K562 (cell line): ENCODE measurements at regions not wholly inside any gene's neighbourhood (a gene's known extent, or its start where the extent isn't known, plus 50 kb on each side); places are given as distances from the start of the nearest gene placed in this dataset.

ENCODE experiments used
- ATAC-seq: fragments of 200-7000 bp; cut with Tn5 transposase; 3 replicates; pipeline ENCODE4 v1.9.1; 2020; ENCODE audit warnings: moderate library complexity
- BruUV-seq: library from RNA; stranded (reverse); fragments of 400-500 nt; replicated peaks from 2 replicates; lab custom pipeline; 2021; lab: Mats Ljungman, UMichigan
- CTCF ChIA-PET: fragments of 300-600 bp; formaldehyde crosslinking; extraction: SDS; loops from one replicate; lab custom pipeline; 2021; ENCODE audit warnings: low intra/inter-chr PET ratio; lab: Yijun Ruan, JAX
- POLR2A ChIA-PET: fragments of 300-600, 350-650 bp; sonication (Branson Sonifier 250); formaldehyde crosslinking; extraction: SDS; loops from one replicate; lab custom pipeline; 2021; ENCODE audit warnings: antibody characterized with exemption, inconsistent platforms; lab: Yijun Ruan, JAX
- DNase-seq, 4 experiments: peaks; one replicate each; pipeline versions ENCODE4 v3.0.0 to v3.0.0-alpha.2; 2011 to 2018; ENCODE audit warnings: low spot score in 3 of 4, mixed read lengths in 3 of 4; ENCODE audit errors: extremely low read depth in 1 of 4
- FAIRE-seq: peaks from 2 replicates; lab custom pipeline; 2011; peaks lifted over from hg19 to GRCh38; lab: Jason Lieb, UNC
- H2AFZ ChIP-seq: 2 replicates; pipeline ENCODE4 v1.6.0; 2011; ENCODE audit warnings: low read depth, low read length, control low read depth, inconsistent platforms
- H3K27ac ChIP-seq: fragments of 200-600 bp; 3 replicates; pipeline ENCODE4 v1.8.0; 2011; ENCODE audit warnings: low read depth, mild to moderate bottlenecking, control low read depth, inconsistent platforms, low read length, moderate library complexity, mixed read lengths; ENCODE audit errors: extremely low read depth
- H3K27me3 ChIP-seq, 2 experiments: fragments of 300-600 bp in 1 of 2; 2 replicates in 1 of 2; 3 replicates in 1 of 2; pipeline versions ENCODE4 v1.6.0 to v1.8.0; 2011; ENCODE audit warnings: inconsistent platforms in 2 of 2, low read length in 2 of 2, mild to moderate bottlenecking in 1 of 2, mixed read lengths in 1 of 2, moderate library complexity in 1 of 2; ENCODE audit not compliant: control insufficient read depth in 2 of 2, insufficient read depth in 2 of 2
- H3K36me3 ChIP-seq: fragments of 300-600 bp; 3 replicates; pipeline ENCODE4 v1.8.0; 2011; ENCODE audit warnings: mild to moderate bottlenecking, low read length, inconsistent platforms; ENCODE audit not compliant: control insufficient read depth, insufficient read depth
- H3K4me1 ChIP-seq, 2 experiments: fragments of 200-600 bp in 1 of 2; replicated peaks in 1 of 2; 2 replicates in 1 of 2; 3 replicates in 1 of 2; pipeline versions ENCODE4 v1.5.1 to v1.8.0; 2011; ENCODE audit warnings: inconsistent platforms in 2 of 2, low read length in 2 of 2, mild to moderate bottlenecking in 1 of 2, mixed read lengths in 1 of 2, moderate library complexity in 1 of 2; ENCODE audit not compliant: control insufficient read depth in 2 of 2, insufficient read depth in 2 of 2
- H3K4me2 ChIP-seq: 2 replicates; pipeline ENCODE4 v1.6.1; 2011; ENCODE audit warnings: low read length, control low read depth, inconsistent platforms, mixed read lengths; ENCODE audit not compliant: insufficient read depth
- H3K4me3 ChIP-seq: fragments of 200-600 bp; sonication (generic), shearing (Covaris generic); 2 replicates; pipeline ENCODE4 v1.5.1; 2016; ENCODE audit warnings: control low read depth, inconsistent platforms
- H3K79me2 ChIP-seq: fragments of 200-600 bp; 3 replicates; pipeline ENCODE4 v1.8.0; 2011; ENCODE audit warnings: low read length, inconsistent platforms; ENCODE audit not compliant: control insufficient read depth, insufficient read depth
- H3K9ac ChIP-seq, 2 experiments: 2 replicates each; pipeline versions ENCODE4 v1.6.0 to v1.6.1; 2011; ENCODE audit warnings: low read depth in 2 of 2, low read length in 2 of 2, control low read depth in 1 of 2, inconsistent platforms in 1 of 2, mild to moderate bottlenecking in 1 of 2, mixed read lengths in 1 of 2; ENCODE audit not compliant: insufficient read depth in 1 of 2
- H3K9me1 ChIP-seq: one replicate; pipeline ENCODE4 v1.6.0; 2011; ENCODE audit warnings: inconsistent platforms, mild to moderate bottlenecking, low read length, moderate library complexity; ENCODE audit not compliant: control insufficient read depth, insufficient read depth
- H3K9me3 ChIP-seq: replicated peaks from 2 replicates; pipeline ENCODE4 v1.5.1; 2011; ENCODE audit warnings: low read depth, low read length, inconsistent platforms; ENCODE audit not compliant: control insufficient read depth, insufficient read depth
- H4K20me1 ChIP-seq: replicated peaks from 2 replicates; pipeline ENCODE4 v1.6.1; 2011; ENCODE audit warnings: low read length, inconsistent platforms, mixed read lengths; ENCODE audit not compliant: control insufficient read depth, insufficient read depth
- BRCA1 ChIP-seq, 2 experiments: fragments of 450-650 bp in 1 of 2; sonication (generic) in 1 of 2; formaldehyde crosslinking in 1 of 2; IDR thresholded peaks; 2 replicates each; pipeline versions ENCODE4 v1.5.0 to v1.6.1; 2017 to 2020; ENCODE audit warnings: mild to moderate bottlenecking in 1 of 2, missing genetic modification reagents in 1 of 2
- C11orf30 ChIP-seq: fragments of 450-650 bp; IDR thresholded peaks from 2 replicates; pipeline ENCODE4 v1.6.1; 2016; ENCODE audit warnings: low read depth, mild to moderate bottlenecking
- CHAMP1 ChIP-seq: fragments of 450-650 bp; IDR thresholded peaks from 2 replicates; pipeline ENCODE4 v1.6.1; 2016; ENCODE audit warnings: mild to moderate bottlenecking
- CHD2 ChIP-seq: IDR thresholded peaks from 2 replicates; pipeline ENCODE4 v1.6.1; 2011; ENCODE audit warnings: low read depth, low read length
- CREM ChIP-seq: IDR thresholded peaks from 2 replicates; pipeline ENCODE4 v1.6.1; 2014; ENCODE audit warnings: antibody characterized with exemption, low read depth
- CXXC5 ChIP-seq: fragments of 250-450 bp; sonication (Bioruptor Pico); IDR thresholded peaks from 2 replicates; pipeline ENCODE4 v1.8.0; 2022; ENCODE audit warnings: inconsistent platforms, mild to moderate bottlenecking, moderate library complexity
- HMGN3 ChIP-seq: IDR thresholded peaks from 2 replicates; pipeline ENCODE4 v1.6.1; 2011; ENCODE audit warnings: borderline replicate concordance, low read depth, mild to moderate bottlenecking, mixed read lengths, low read length; ENCODE audit not compliant: insufficient read length; ENCODE audit errors: extremely low read depth
- NFXL1 ChIP-seq: fragments of 450-650 bp; formaldehyde crosslinking; IDR thresholded peaks from 2 replicates; pipeline ENCODE4 v1.4.0; 2021; ENCODE audit warnings: mild to moderate bottlenecking
- PHF8 ChIP-seq: fragments of 200-600 bp; sonication (generic); IDR thresholded peaks from 2 replicates; pipeline ENCODE4 v1.6.1; 2012; ENCODE audit warnings: mixed run types, mild to moderate bottlenecking, inconsistent platforms, low read length, moderate library complexity, borderline replicate concordance
- TFAP4 ChIP-seq: sonication (generic); formaldehyde crosslinking; IDR thresholded peaks from 2 replicates; pipeline ENCODE4 v1.8.0; 2022; ENCODE audit warnings: missing genetic modification reagents, mild to moderate bottlenecking, moderate library complexity, borderline replicate concordance
- ZNF174 ChIP-seq: fragments of 250-450 bp; sonication (Bioruptor Pico); IDR thresholded peaks from 2 replicates; pipeline ENCODE4 v1.4.0; 2020; ENCODE audit warnings: mild to moderate bottlenecking
- ZNF232 ChIP-seq: sonication (generic); formaldehyde crosslinking; IDR thresholded peaks from 2 replicates; pipeline ENCODE4 v1.8.0; 2022; ENCODE audit warnings: mild to moderate bottlenecking, missing genetic modification reagents
- ZNF586 ChIP-seq: fragments of 450-650 bp; formaldehyde crosslinking; conservative IDR thresholded peaks from 2 replicates; pipeline ENCODE4 v1.4.0; 2020; ENCODE audit warnings: mild to moderate bottlenecking, moderate library complexity
- WGBS: fragments of 100-300 bp; shearing (Covaris generic); methylation state at CpG from one replicate; pipeline ENCODE4 v1.1.6; 2016; ENCODE audit warnings: low coverage, mixed read lengths; ENCODE audit not compliant: insufficient coverage; ENCODE audit errors: missing lambda C conversion rate; 5-methylcytosine and 5-hydroxymethylcytosine counted together
- in situ Hi-C: fragments of 300-500 bp; cut with MboI; formaldehyde crosslinking; loops from 4 replicates; pipeline ENCODE4 v1.15.0; 2018; ENCODE audit warnings: inconsistent platforms, mixed read lengths
- intact Hi-C: fragments of 100-400 bp; cut with micrococcal nuclease; formaldehyde crosslinking; loops from 2 replicates; pipeline ENCODE4 v1.14.2; 2022
- TF ChIP-seq, protein P1 (sequence below): sonication (generic); formaldehyde crosslinking; IDR thresholded peaks from 2 replicates; pipeline ENCODE4 v1.8.0; 2023; ENCODE audit warnings: mild to moderate bottlenecking, missing genetic modification reagents

DNA sequence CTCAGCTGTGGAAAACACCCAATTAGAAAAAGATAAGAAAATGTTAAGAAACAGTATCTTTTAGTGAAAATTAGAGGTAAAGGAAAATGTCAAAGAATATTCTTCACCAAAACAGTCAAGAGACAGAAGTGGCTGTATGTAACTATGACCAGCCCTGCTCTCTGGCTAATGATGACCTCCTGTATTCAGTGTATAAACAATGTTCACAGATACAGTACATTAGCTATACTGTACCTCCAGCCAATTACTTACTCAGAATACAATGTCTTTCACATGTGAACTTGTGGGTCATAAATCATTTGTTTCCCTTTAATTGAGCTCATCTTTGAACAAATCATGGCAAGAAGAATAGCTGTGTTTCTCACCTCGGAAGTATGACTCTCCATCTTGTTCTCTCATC lies 432.0 kb downstream of the LMO4 start:
- H3K4me3 ChIP-seq, result no peak overlapping the region
- no TSS peak for BruUV-seq
- H3K27ac ChIP-seq, result no peak overlapping the region
- in situ Hi-C loops, result no loop called here
- CTCF ChIA-PET, result no interaction called here
- no peak overlapping the region for H3K4me2 ChIP-seq
- H3K9ac ChIP-seq, result no peak overlapping the region
- DNase-seq, result no peak
- H2AFZ ChIP-seq, result no peak overlapping the region
- H3K27me3 ChIP-seq, result no peaks in the 10 kb centered on the region
- intact Hi-C loops, result no loop called here
- no peaks in the 10 kb centered on the region for H3K9me3 ChIP-seq
- H3K9me1 ChIP-seq, result no peaks in the 10 kb centered on the region
- H3K36me3 ChIP-seq, result no peaks in the 10 kb centered on the region
- FAIRE-seq, result no peak
- 6% methylated on average over 1 of the region's 1 CpG for whole genome bisulfite sequencing
- H3K79me2 ChIP-seq, result no peaks in the 10 kb centered on the region
- no peaks in the 10 kb centered on the region for H3K4me1 ChIP-seq
- H4K20me1 ChIP-seq, result no peaks in the 10 kb centered on the region
- no peak for ATAC-seq
- POLR2A ChIA-PET, result no interaction called here
- TF ChIP-seq C11orf30 (no peak), CXXC5 (CRISPR knock-in tag) (no peak), ZNF586 (CRISPR knock-in tag) (no peak), CREM (no peak), BRCA1 (IDR thresholded peaks at IDR 0.05) (no peak), BRCA1 (CRISPR knock-in tag; IDR thresholded peaks at IDR 0.05) (no peak), HMGN3 (no peak), NFXL1 (CRISPR knock-in tag) (no peak), CHAMP1 (no peak), CHD2 (no peak), PHF8 (no peak), ZNF174 (CRISPR knock-in tag) (no peak), ZNF232 (no peak), TFAP4 (no peak)
- TF ChIP-seq, protein P1, sequence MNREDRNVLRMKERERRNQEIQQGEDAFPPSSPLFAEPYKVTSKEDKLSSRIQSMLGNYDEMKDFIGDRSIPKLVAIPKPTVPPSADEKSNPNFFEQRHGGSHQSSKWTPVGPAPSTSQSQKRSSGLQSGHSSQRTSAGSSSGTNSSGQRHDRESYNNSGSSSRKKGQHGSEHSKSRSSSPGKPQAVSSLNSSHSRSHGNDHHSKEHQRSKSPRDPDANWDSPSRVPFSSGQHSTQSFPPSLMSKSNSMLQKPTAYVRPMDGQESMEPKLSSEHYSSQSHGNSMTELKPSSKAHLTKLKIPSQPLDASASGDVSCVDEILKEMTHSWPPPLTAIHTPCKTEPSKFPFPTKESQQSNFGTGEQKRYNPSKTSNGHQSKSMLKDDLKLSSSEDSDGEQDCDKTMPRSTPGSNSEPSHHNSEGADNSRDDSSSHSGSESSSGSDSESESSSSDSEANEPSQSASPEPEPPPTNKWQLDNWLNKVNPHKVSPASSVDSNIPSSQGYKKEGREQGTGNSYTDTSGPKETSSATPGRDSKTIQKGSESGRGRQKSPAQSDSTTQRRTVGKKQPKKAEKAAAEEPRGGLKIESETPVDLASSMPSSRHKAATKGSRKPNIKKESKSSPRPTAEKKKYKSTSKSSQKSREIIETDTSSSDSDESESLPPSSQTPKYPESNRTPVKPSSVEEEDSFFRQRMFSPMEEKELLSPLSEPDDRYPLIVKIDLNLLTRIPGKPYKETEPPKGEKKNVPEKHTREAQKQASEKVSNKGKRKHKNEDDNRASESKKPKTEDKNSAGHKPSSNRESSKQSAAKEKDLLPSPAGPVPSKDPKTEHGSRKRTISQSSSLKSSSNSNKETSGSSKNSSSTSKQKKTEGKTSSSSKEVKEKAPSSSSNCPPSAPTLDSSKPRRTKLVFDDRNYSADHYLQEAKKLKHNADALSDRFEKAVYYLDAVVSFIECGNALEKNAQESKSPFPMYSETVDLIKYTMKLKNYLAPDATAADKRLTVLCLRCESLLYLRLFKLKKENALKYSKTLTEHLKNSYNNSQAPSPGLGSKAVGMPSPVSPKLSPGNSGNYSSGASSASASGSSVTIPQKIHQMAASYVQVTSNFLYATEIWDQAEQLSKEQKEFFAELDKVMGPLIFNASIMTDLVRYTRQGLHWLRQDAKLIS (CRISPR knock-in tag), result no peak
